HCT116 (cell line): ENCODE measurements at regions not wholly inside any gene's neighbourhood (a gene's known extent, or its start where the extent isn't known, plus 50 kb on each side); places are given as distances from the start of the nearest gene placed in this dataset.

Experiments
- ATAC-seq: fragments of 200-7000 bp; cut with Tn5 transposase; 2 replicates; pipeline ENCODE4 v1.9.1; 2020; ENCODE audit warnings: mild to moderate bottlenecking, moderate library complexity
- BruUV-seq: library from RNA; stranded (reverse); fragments of 400-500 nt; replicated peaks from 2 replicates; lab custom pipeline; 2021; lab: Mats Ljungman, UMichigan
- CTCF ChIA-PET: fragments of 300-600 bp; sonication (Branson Sonifier 250); formaldehyde crosslinking; loops from one replicate; lab custom pipeline; 2021; ENCODE audit warnings: antibody characterized with exemption; lab: Charles Lee
- POLR2A ChIA-PET: fragments of 300-600, 350-600 bp; sonication (Branson Sonifier 250); formaldehyde crosslinking; loops from one replicate; lab custom pipeline; 2021; ENCODE audit warnings: antibody characterized with exemption; lab: Charles Lee
- RAD21 ChIA-PET, 2 experiments: fragments of 300-600 bp; sonication (Branson Sonifier 250); formaldehyde crosslinking; loops; one replicate each; lab custom pipeline; 2023; ENCODE audit warnings: low total read pairs in 2 of 2; ENCODE audit not compliant: uncharacterized antibody in 2 of 2, unreplicated experiment in 2 of 2, low non-redundant PET in 1 of 2; lab: Charles Lee
- DNase-seq: peaks from one replicate; pipeline ENCODE4 v3.0.0-alpha.2; 2010; ENCODE audit warnings: low read depth, low spot score
- H2AFZ ChIP-seq: fragments of 200-600 bp; shearing (Covaris generic), sonication (generic); 2 replicates; pipeline ENCODE4 v1.6.1; 2017; ENCODE audit warnings: low read depth, mixed run types, mixed read lengths, antibody characterized with exemption, low read length; ENCODE audit not compliant: poor library complexity, severe bottlenecking
- H3K27ac ChIP-seq: 2 replicates; pipeline ENCODE4 v1.5.1; 2012; ENCODE audit warnings: low read depth, low read length
- H3K27me3 ChIP-seq: fragments of 200-600 bp; sonication (generic); 2 replicates; pipeline ENCODE4 v1.6.1; 2016; ENCODE audit warnings: mixed run types, low read length, mixed read lengths; ENCODE audit not compliant: insufficient read depth
- H3K36me3 ChIP-seq, 2 experiments: fragments of 200-500 bp in 1 of 2; fragments of 200-600 bp in 1 of 2; sonication (Bioruptor generic) in 1 of 2; sonication (generic) in 1 of 2; 2 replicates each; pipeline versions ENCODE4 v1.5.1 to v1.6.1; 2014 to 2016; ENCODE audit warnings: low read length in 2 of 2, inconsistent platforms in 1 of 2, mixed read lengths in 1 of 2, mixed run types in 1 of 2; ENCODE audit not compliant: insufficient read depth in 2 of 2, control insufficient read depth in 1 of 2
- H3K4me1 ChIP-seq, 2 experiments: fragments of 200-600 bp in 1 of 2; sonication (generic) in 1 of 2; 2 replicates each; pipeline versions ENCODE4 v1.5.1 to v1.6.1; 2012 to 2017; ENCODE audit warnings: low read length in 2 of 2, inconsistent platforms in 1 of 2, mild to moderate bottlenecking in 1 of 2, mixed read lengths in 1 of 2, mixed run types in 1 of 2, moderate library complexity in 1 of 2; ENCODE audit not compliant: insufficient read depth in 2 of 2, control insufficient read depth in 1 of 2
- H3K4me2 ChIP-seq: fragments of 200-600 bp; sonication (generic); 2 replicates; pipeline ENCODE4 v1.6.1; 2017; ENCODE audit warnings: mixed run types, low read length, mixed read lengths
- H3K4me3 ChIP-seq, 2 experiments: fragments of 200-600 bp in 1 of 2; sonication (generic) in 1 of 2; replicated peaks in 1 of 2; 2 replicates each; pipeline ENCODE4 v1.5.1; 2011 to 2016; ENCODE audit warnings: low read length in 2 of 2, control low read depth in 1 of 2, low read depth in 1 of 2, mild to moderate bottlenecking in 1 of 2, mixed read lengths in 1 of 2, mixed run types in 1 of 2
- H3K79me2 ChIP-seq: fragments of 200-600 bp; sonication (generic); 2 replicates; pipeline ENCODE4 v1.6.1; 2017; ENCODE audit warnings: mild to moderate bottlenecking, mixed run types, low read length, moderate library complexity, mixed read lengths; ENCODE audit not compliant: insufficient read depth
- H3K9ac ChIP-seq: fragments of 200-600 bp; sonication (generic); 2 replicates; pipeline ENCODE4 v1.6.1; 2016; ENCODE audit warnings: low read length, mixed read lengths
- H3K9me2 ChIP-seq: fragments of 200-600 bp; sonication (generic), shearing (Covaris generic); 2 replicates; pipeline ENCODE4 v1.6.1; 2017; ENCODE audit warnings: mixed run types, mild to moderate bottlenecking, moderate library complexity; ENCODE audit not compliant: insufficient read depth
- H3K9me3 ChIP-seq, 2 experiments: fragments of 200-500 bp in 1 of 2; fragments of 200-600 bp in 1 of 2; sonication (Bioruptor generic) in 1 of 2; sonication (generic) in 1 of 2; 2 replicates each; pipeline ENCODE4 v1.6.1; 2014 to 2017; ENCODE audit warnings: low read length in 2 of 2, mixed read lengths in 2 of 2, inconsistent platforms in 1 of 2, low read depth in 1 of 2, mild to moderate bottlenecking in 1 of 2, mixed run types in 1 of 2, moderate library complexity in 1 of 2; ENCODE audit not compliant: control insufficient read depth in 1 of 2, insufficient read depth in 1 of 2
- H4K20me1 ChIP-seq: fragments of 200-600 bp; sonication (generic), shearing (Covaris generic); 2 replicates; pipeline ENCODE4 v1.6.1; 2017; ENCODE audit warnings: mixed run types, mild to moderate bottlenecking, moderate library complexity; ENCODE audit not compliant: insufficient read depth
- ATF3 ChIP-seq: IDR thresholded peaks from 2 replicates; pipeline ENCODE4 v1.6.1; 2012
- CBX3 ChIP-seq: IDR thresholded peaks from 2 replicates; pipeline ENCODE4 v1.6.1; 2012; ENCODE audit warnings: low read depth
- CEBPB ChIP-seq: IDR thresholded peaks from 2 replicates; pipeline ENCODE4 v1.6.1; 2012; ENCODE audit warnings: low read depth
- EGR1 ChIP-seq: IDR thresholded peaks from 2 replicates; pipeline ENCODE4 v1.6.1; 2012; ENCODE audit warnings: low read depth
- ELF1 ChIP-seq: IDR thresholded peaks from 2 replicates; pipeline ENCODE4 v1.6.1; 2012; ENCODE audit warnings: low read depth, borderline replicate concordance
- EZH2phosphoT487 ChIP-seq: fragments of 200-600 bp; IDR thresholded peaks from 2 replicates; pipeline ENCODE4 v1.6.1; 2018; ENCODE audit warnings: antibody characterized with exemption, borderline replicate concordance
- FOSL1 ChIP-seq: IDR thresholded peaks from 2 replicates; pipeline ENCODE4 v1.6.1; 2012; ENCODE audit warnings: low read depth
- JUND ChIP-seq: IDR thresholded peaks from 2 replicates; pipeline ENCODE4 v1.6.1; 2012
- POLR2A ChIP-seq: IDR thresholded peaks from 2 replicates; pipeline ENCODE4 v1.7.0; 2011; ENCODE audit warnings: borderline replicate concordance; ENCODE audit not compliant: insufficient read depth, insufficient read length; ENCODE audit errors: extremely low read depth
- POLR2AphosphoS5 ChIP-seq: IDR thresholded peaks from 2 replicates; pipeline ENCODE4 v1.6.1; 2011; ENCODE audit warnings: mild to moderate bottlenecking, low read depth, low read length, moderate library complexity
- RAD21 ChIP-seq: IDR thresholded peaks from 2 replicates; pipeline ENCODE4 v1.6.1; 2012; ENCODE audit warnings: low read depth, mild to moderate bottlenecking
- REST ChIP-seq: IDR thresholded peaks from 2 replicates; pipeline ENCODE4 v1.6.1; 2012; ENCODE audit warnings: low read depth
- SIN3A ChIP-seq: IDR thresholded peaks from 2 replicates; pipeline ENCODE4 v1.6.1; 2012; ENCODE audit warnings: low read depth
- SP1 ChIP-seq: IDR thresholded peaks from 2 replicates; pipeline ENCODE4 v1.6.1; 2012; ENCODE audit warnings: low read depth
- TCF7L2 ChIP-seq: IDR thresholded peaks from 2 replicates; pipeline ENCODE4 v1.7.0; 2011; ENCODE audit warnings: borderline replicate concordance, inconsistent platforms; ENCODE audit not compliant: insufficient read depth, insufficient read length; ENCODE audit errors: extremely low read depth
- ZFX ChIP-seq: fragments of 450-650 bp; IDR thresholded peaks from 2 replicates; pipeline ENCODE4 v1.6.1; 2017
- ZNF274 ChIP-seq: fragments of 200-500 bp; sonication (Bioruptor generic); IDR thresholded peaks from 2 replicates; pipeline ENCODE4 v1.6.1; 2014; ENCODE audit warnings: mild to moderate bottlenecking, low read depth, low read length, inconsistent platforms
- intact Hi-C: fragments of 100-400 bp; cut with micrococcal nuclease; formaldehyde crosslinking; loops from 2 replicates; pipeline ENCODE4 v1.10.0; 2022

- TF ChIP-seq ELF1: no peak
- TF ChIP-seq ATF3: no peak
- TF ChIP-seq CEBPB: no peak
- TF ChIP-seq ZFX: no peak
Measured at GRCh38 chr13:86510792-86511191, 711.6 kb upstream of the SLITRK6 start (continued).

- no TSS peak for BruUV-seq
- no peaks in the 10 kb centered on the region for H3K27me3 ChIP-seq
- H3K27ac ChIP-seq: no peak overlapping the region
- no peaks in the 10 kb centered on the region for H4K20me1 ChIP-seq
- no peak overlapping the region for H3K9ac ChIP-seq
- POLR2A ChIA-PET: no interaction called here
- RAD21 ChIA-PET: no interaction called here
- CTCF ChIA-PET: no interaction called here
- no peak overlapping the region for H3K4me2 ChIP-seq
- H2AFZ ChIP-seq: no peak overlapping the region
- no peaks in the 10 kb centered on the region for H3K9me2 ChIP-seq
- ATAC-seq (no peak), DNase-seq (no peak)
- H3K9me3 ChIP-seq: no peaks in the 10 kb centered on the region
- H3K79me2 ChIP-seq: no peaks in the 10 kb centered on the region
- H3K36me3 ChIP-seq: no peaks in the 10 kb centered on the region
- no peak overlapping the region for H3K4me3 ChIP-seq
- no peaks in the 10 kb centered on the region for H3K4me1 ChIP-seq
- intact Hi-C loops: no loop called here
- TF ChIP-seq JUND: no peak
- no peak for TF ChIP-seq ZNF274
- TF ChIP-seq POLR2AphosphoS5: no peak
- TF ChIP-seq CBX3: no peak
- TF ChIP-seq ZFX: no peak
- no peak for TF ChIP-seq RAD21
- no peak for TF ChIP-seq ATF3
- no peak for TF ChIP-seq CEBPB
- no peak for TF ChIP-seq SIN3A
- no peak for TF ChIP-seq POLR2A
- no peak for TF ChIP-seq FOSL1
- TF ChIP-seq EZH2phosphoT487: no peak
- TF ChIP-seq REST: no peak
- TF ChIP-seq TCF7L2: no peak
- TF ChIP-seq EGR1: no peak
- no peak for TF ChIP-seq SP1
Measured at GRCh38 chr13:86541461-86541860, 742.2 kb upstream of the SLITRK6 start.
